RWPE1 (cell line): ENCODE measurements at regions not wholly inside any gene's neighbourhood (a gene's known extent, or its start where the extent isn't known, plus 50 kb on each side); places are given as distances from the start of the nearest gene placed in this dataset.

Source experiments
- CTCF ChIA-PET: fragments of 350-600 bp; sonication (Branson Sonifier 250); formaldehyde crosslinking; extraction: SDS; loops from one replicate; lab custom pipeline; 2021; lab: Yijun Ruan, JAX
- POLR2A ChIA-PET: fragments of 400-600 bp; formaldehyde crosslinking; extraction: SDS; loops from one replicate; lab custom pipeline; 2020; ENCODE audit warnings: antibody characterized with exemption; ENCODE audit not compliant: low non-redundant PET; lab: Yijun Ruan, JAX
- DNase-seq: peaks from one replicate; pipeline ENCODE4 v3.0.0; 2012; ENCODE audit warnings: low spot score
- H3K27ac ChIP-seq: fragments of 450-650 bp; 2 replicates; pipeline ENCODE4 v1.5.1; 2017
- CTCF ChIP-seq: fragments of 450-650 bp; conservative IDR thresholded peaks from 2 replicates; pipeline ENCODE4 v1.5.1; 2017; ENCODE audit warnings: low read depth, mild to moderate bottlenecking

- ChIA-PET POLR2A (no interaction called here), CTCF (no interaction called here)
- H3K27ac ChIP-seq, result no peak overlapping the region
- no peak for TF ChIP-seq CTCF
- DNase-seq, result no peak
These were observed 315.4 kb downstream of the ANTXR2 start for GRCh38 chr4:79757600-79757999.

- no peak overlapping the region for H3K27ac ChIP-seq
- TF ChIP-seq CTCF, result no peak
- ChIA-PET CTCF (interaction anchor here (0.6 kb wide), 1 partner anchor 235 kb away, joined by 3 read pairs; no protein-coding TSS in a partner anchor), POLR2A (no interaction called here)
- DNase-seq, result no peak
These were observed 316.7 kb downstream of the ANTXR2 start for GRCh38 chr4:79756140-79756895.

GRCh38 chr4:79748835-79749234, 324.2 kb downstream of the ANTXR2 start:
- DNase-seq, result no peak
- ChIA-PET POLR2A (no interaction called here), CTCF (interaction anchor here (0.6 kb wide), 1 partner anchor 479 kb away, joined by 3 read pairs; no protein-coding TSS in a partner anchor)
- no peak for TF ChIP-seq CTCF
- no peak overlapping the region for H3K27ac ChIP-seq

- POLR2A ChIA-PET, result no interaction called here
- no peak for TF ChIP-seq CTCF
- CTCF ChIA-PET, result no interaction called here
- H3K27ac ChIP-seq, result no peak overlapping the region
- no peak for DNase-seq
These were observed 325.8 kb downstream of the ANTXR2 start for GRCh38 chr4:79747252-79747651.

GRCh38 chr4:79743014-79743413, 330.0 kb downstream of the ANTXR2 start:
- ChIA-PET POLR2A (no interaction called here), CTCF (no interaction called here)
- no peak for TF ChIP-seq CTCF
- no peak for DNase-seq
- H3K27ac ChIP-seq, result no peak overlapping the region

GRCh38 chr4:79739912-79740311, 331.9 kb upstream of the GK2 start:
- DNase-seq, result no peak
- ChIA-PET CTCF (no interaction called here), POLR2A (no interaction called here)
- TF ChIP-seq CTCF, result no peak
- H3K27ac ChIP-seq, result no peak overlapping the region
